ENCODE measurements at regions not wholly inside any gene's neighbourhood (a gene's known extent, or its start where the extent isn't known, plus 50 kb on each side); places are given as distances from the start of the nearest gene placed in this dataset.

- TF ChIP-seq CTCF (IDR thresholded peaks at IDR 0.05) = no peak
- no peak for TF ChIP-seq ZFX (IDR thresholded peaks at IDR 0.05; ENCODE audit: borderline replicate concordance)
These were observed 343.9 kb upstream of the ZMIZ1 start for GRCh38 chr10:78724846-78725245.

Measured in 22Rv1 (cell line).